ENCODE measurements at regions not wholly inside any gene's neighbourhood (a gene's known extent, or its start where the extent isn't known, plus 50 kb on each side); places are given as distances from the start of the nearest gene placed in this dataset.
"Not testable (repeated sequence)": the region's sequence is repeated elsewhere in the genome, so short reads cannot be mapped to it uniquely, and the experiment has no call there.

- no peak for DNase-seq (ENCODE audit: low spot score)
- Mint-ChIP-seq H3K4me3 (ENCODE audit: unreplicated experiment) (no peak overlapping the region), H3K36me3 (ENCODE audit: low read depth, unreplicated experiment) (no peaks in the 10 kb centered on the region), H3K4me1 (ENCODE audit: unreplicated experiment) (peaks cover 5% of the 10 kb centered on the region), H3K27me3 (ENCODE audit: unreplicated experiment) (no peaks in the 10 kb centered on the region), H3K9me3 (ENCODE audit: unreplicated experiment) (no peaks in the 10 kb centered on the region), H3K27ac (ENCODE audit: unreplicated experiment) (no peak overlapping the region)
- no peak for TF ChIP-seq CTCF (IDR thresholded peaks at IDR 0.05; ENCODE audit: unreplicated experiment)
Observed at GRCh38 chr3:66642484-66642883, 141.7 kb upstream of the LRIG1 start.

GRCh38 chr3:66644549-66644948, 143.7 kb upstream of the LRIG1 start:
- TF ChIP-seq CTCF (IDR thresholded peaks at IDR 0.05; ENCODE audit: unreplicated experiment) = no peak
- no peaks in the 10 kb centered on the region for H3K36me3 Mint-ChIP-seq (ENCODE audit: low read depth, unreplicated experiment)
- H3K27ac Mint-ChIP-seq (ENCODE audit: unreplicated experiment) = no peak overlapping the region
- no peak overlapping the region for H3K4me3 Mint-ChIP-seq (ENCODE audit: unreplicated experiment)
- H3K9me3 Mint-ChIP-seq (ENCODE audit: unreplicated experiment) = no peaks in the 10 kb centered on the region
- peaks cover 3% of the 10 kb centered on the region for H3K4me1 Mint-ChIP-seq (ENCODE audit: unreplicated experiment)
- H3K27me3 Mint-ChIP-seq (ENCODE audit: unreplicated experiment) = no peaks in the 10 kb centered on the region
- DNase-seq (ENCODE audit: low spot score) = no peak

GRCh38 chr3:66648975-66649374, 148.2 kb upstream of the LRIG1 start:
- peaks cover 3% of the 10 kb centered on the region for H3K4me1 Mint-ChIP-seq (ENCODE audit: unreplicated experiment)
- H3K4me3 Mint-ChIP-seq (ENCODE audit: unreplicated experiment) = no peak overlapping the region

GRCh38 chr3:66651520-66651919, 150.7 kb upstream of the LRIG1 start:
- not testable (repeated sequence) for DNase-seq (ENCODE audit: low spot score)

More at GRCh38 chr3:66648975-66649374, 148.2 kb upstream of the LRIG1 start:
- Mint-ChIP-seq H3K9me3 (ENCODE audit: unreplicated experiment) (no peaks in the 10 kb centered on the region), H3K27ac (ENCODE audit: unreplicated experiment) (no peak overlapping the region), H3K27me3 (ENCODE audit: unreplicated experiment) (peaks cover 2% of the 10 kb centered on the region), H3K36me3 (ENCODE audit: low read depth, unreplicated experiment) (peaks cover 5% of the 10 kb centered on the region)
- no peak for TF ChIP-seq CTCF (IDR thresholded peaks at IDR 0.05; ENCODE audit: unreplicated experiment)
- no peak for DNase-seq (ENCODE audit: low spot score)

DNA sequence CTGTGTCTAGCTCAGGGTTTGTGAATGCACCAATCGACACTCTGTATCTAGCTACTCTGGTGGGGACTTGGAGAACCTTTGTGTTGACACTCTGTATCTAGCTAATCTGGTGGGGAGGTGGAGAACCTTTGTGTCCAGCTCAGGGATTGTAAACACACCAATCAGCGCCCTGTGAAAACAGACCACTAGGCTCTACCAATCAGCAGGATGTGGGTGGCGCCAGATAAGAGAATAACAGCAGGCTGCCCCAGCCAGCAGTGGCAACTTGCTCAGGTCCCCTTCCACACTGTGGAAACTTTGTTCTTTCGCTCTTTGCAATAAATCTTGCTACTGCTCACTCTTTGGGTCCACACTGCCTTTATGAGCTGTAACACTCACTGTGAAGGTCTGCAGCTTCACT, 151.3 kb upstream of the LRIG1 start:
- H3K9me3 Mint-ChIP-seq (ENCODE audit: unreplicated experiment); H3K36me3 Mint-ChIP-seq (ENCODE audit: low read depth, unreplicated experiment); H3K27ac Mint-ChIP-seq (ENCODE audit: unreplicated experiment); DNase-seq (ENCODE audit: low spot score); H3K4me3 Mint-ChIP-seq (ENCODE audit: unreplicated experiment); H3K27me3 Mint-ChIP-seq (ENCODE audit: unreplicated experiment): not testable (repeated sequence)
- peaks cover 22% of the 10 kb centered on the region for H3K4me1 Mint-ChIP-seq (ENCODE audit: unreplicated experiment)

More at GRCh38 chr3:66651520-66651919, 150.7 kb upstream of the LRIG1 start:
- not testable (repeated sequence) for H3K27me3 Mint-ChIP-seq (ENCODE audit: unreplicated experiment); H3K27ac Mint-ChIP-seq (ENCODE audit: unreplicated experiment); H3K4me3 Mint-ChIP-seq (ENCODE audit: unreplicated experiment); H3K9me3 Mint-ChIP-seq (ENCODE audit: unreplicated experiment); H3K36me3 Mint-ChIP-seq (ENCODE audit: low read depth, unreplicated experiment)
- H3K4me1 Mint-ChIP-seq (ENCODE audit: unreplicated experiment) = peaks cover 18% of the 10 kb centered on the region

DNA sequence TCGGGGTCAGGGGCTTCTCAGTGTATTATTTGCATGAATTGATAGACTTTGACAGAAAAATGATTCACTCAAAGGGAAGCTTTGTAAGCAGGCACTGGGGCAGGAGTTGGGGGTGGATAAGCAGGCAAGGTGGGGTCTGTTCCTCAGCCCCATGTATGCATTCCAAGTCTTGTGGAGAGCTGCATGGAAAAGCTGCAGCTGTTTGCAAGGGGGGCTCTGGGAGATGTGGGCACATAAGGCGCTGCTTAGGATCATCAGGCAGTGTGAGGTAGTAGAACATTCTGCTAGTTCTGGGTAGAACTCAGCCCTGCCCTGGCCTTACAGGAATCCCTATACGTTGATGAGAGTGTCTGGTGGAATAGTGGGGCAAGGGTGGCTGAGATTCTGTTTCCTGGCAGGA, 154.2 kb upstream of the LRIG1 start:
- Mint-ChIP-seq H3K36me3 (ENCODE audit: low read depth, unreplicated experiment) (peaks cover 5% of the 10 kb centered on the region), H3K9me3 (ENCODE audit: unreplicated experiment) (no peaks in the 10 kb centered on the region), H3K4me3 (ENCODE audit: unreplicated experiment) (no peak overlapping the region), H3K27ac (ENCODE audit: unreplicated experiment) (no peak overlapping the region), H3K27me3 (ENCODE audit: unreplicated experiment) (peaks cover 2% of the 10 kb centered on the region), H3K4me1 (ENCODE audit: unreplicated experiment) (peaks cover 19% of the 10 kb centered on the region)
- no peak for TF ChIP-seq CTCF (IDR thresholded peaks at IDR 0.05; ENCODE audit: unreplicated experiment)
- no peak for DNase-seq (ENCODE audit: low spot score)

Measured in endothelial cell (in vitro differentiated cells).